H9 (cell line): ENCODE measurements at regions not wholly inside any gene's neighbourhood (a gene's known extent, or its start where the extent isn't known, plus 50 kb on each side); places are given as distances from the start of the nearest gene placed in this dataset.

ENCODE experiments used
- DNase-seq: peaks from one replicate; pipeline ENCODE4 v3.0.0-alpha.2; 2017
- H2AFZ ChIP-seq: one replicate; pipeline ENCODE4 v1.6.1; 2013; ENCODE audit warnings: mild to moderate bottlenecking, low read length, control low read depth, moderate library complexity
- H2AK5ac ChIP-seq: 2 replicates; pipeline ENCODE4 v1.6.1; 2013; ENCODE audit warnings: low read length, control low read depth, mixed read lengths; ENCODE audit not compliant: insufficient read length
- H2BK120ac ChIP-seq: one replicate; pipeline ENCODE4 v1.6.1; 2013; ENCODE audit warnings: low read depth, mild to moderate bottlenecking, low read length, control low read depth, inconsistent platforms; ENCODE audit not compliant: poor library complexity, severe bottlenecking
- H2BK12ac ChIP-seq: 2 replicates; pipeline ENCODE4 v1.6.1; 2013; ENCODE audit warnings: low read length, control low read depth, mixed read lengths, low read depth; ENCODE audit not compliant: insufficient read length
- H2BK15ac ChIP-seq: 2 replicates; pipeline ENCODE4 v1.6.1; 2013; ENCODE audit warnings: low read depth, low read length, control low read depth
- H2BK20ac ChIP-seq: one replicate; pipeline ENCODE4 v1.6.1; 2013; ENCODE audit warnings: low read depth, mild to moderate bottlenecking, low read length, control low read depth, inconsistent platforms; ENCODE audit not compliant: poor library complexity, severe bottlenecking
- H2BK5ac ChIP-seq: 2 replicates; pipeline ENCODE4 v1.6.1; 2013; ENCODE audit warnings: low read length, control low read depth, mixed read lengths; ENCODE audit not compliant: insufficient read length
- H3K14ac ChIP-seq: 2 replicates; pipeline ENCODE4 v1.6.1; 2013; ENCODE audit warnings: low read length, control low read depth; ENCODE audit not compliant: insufficient read depth
- H3K18ac ChIP-seq: 2 replicates; pipeline ENCODE4 v1.6.1; 2013; ENCODE audit warnings: low read depth, mild to moderate bottlenecking, mixed read lengths, low read length, control low read depth; ENCODE audit not compliant: insufficient read length
- H3K23ac ChIP-seq: 2 replicates; pipeline ENCODE4 v1.6.1; 2013; ENCODE audit warnings: low read length, control low read depth, mixed read lengths, low read depth; ENCODE audit not compliant: insufficient read length
- H3K23me2 ChIP-seq: 2 replicates; pipeline ENCODE4 v1.6.1; 2013; ENCODE audit warnings: low read depth, mild to moderate bottlenecking, mixed read lengths, low read length, control low read depth; ENCODE audit not compliant: insufficient read length, poor library complexity, severe bottlenecking
- H3K27ac ChIP-seq: 2 replicates; pipeline ENCODE4 v1.5.1; 2013; ENCODE audit warnings: low read length, control low read depth, mixed read lengths, low read depth; ENCODE audit not compliant: insufficient read length
- H3K27me3 ChIP-seq: 2 replicates; pipeline ENCODE4 v1.6.1; 2013; ENCODE audit warnings: low read length, control low read depth, inconsistent platforms; ENCODE audit not compliant: insufficient read depth
- H3K4ac ChIP-seq: 2 replicates; pipeline ENCODE4 v1.6.1; 2013; ENCODE audit warnings: low read depth, mild to moderate bottlenecking, control low read depth, inconsistent platforms, low read length, moderate library complexity
- H3K4me1 ChIP-seq: 2 replicates; pipeline ENCODE4 v1.6.1; 2013; ENCODE audit warnings: low read length, control low read depth, inconsistent platforms; ENCODE audit not compliant: insufficient read depth
- H3K4me2 ChIP-seq: 2 replicates; pipeline ENCODE4 v1.6.1; 2013; ENCODE audit warnings: low read length, control low read depth, mixed read lengths; ENCODE audit not compliant: insufficient read length, insufficient read depth
- H3K56ac ChIP-seq: 2 replicates; pipeline ENCODE4 v1.6.1; 2013; ENCODE audit warnings: low read depth, mild to moderate bottlenecking, mixed read lengths, low read length, control low read depth; ENCODE audit not compliant: insufficient read length
- H3K79me1 ChIP-seq: 2 replicates; pipeline ENCODE4 v1.6.1; 2013; ENCODE audit warnings: low read depth, mild to moderate bottlenecking, moderate library complexity, low read length, control low read depth, inconsistent platforms; ENCODE audit not compliant: insufficient read depth, poor library complexity, severe bottlenecking
- H3K79me2 ChIP-seq: 2 replicates; pipeline ENCODE4 v1.6.1; 2013; ENCODE audit warnings: low read length, control low read depth, inconsistent platforms; ENCODE audit not compliant: insufficient read depth
- H3K9ac ChIP-seq: 2 replicates; pipeline ENCODE4 v1.6.1; 2013; ENCODE audit warnings: low read length, control low read depth, mixed read lengths; ENCODE audit not compliant: insufficient read length; ENCODE audit errors: extremely low read depth
- H3K9me3 ChIP-seq: one replicate; pipeline ENCODE4 v1.6.1; 2013; ENCODE audit warnings: low read depth, low read length, inconsistent platforms; ENCODE audit not compliant: control insufficient read depth
- H3T11ph ChIP-seq: one replicate; pipeline ENCODE4 v1.6.1; 2013; ENCODE audit warnings: mild to moderate bottlenecking, low read length, control low read depth, inconsistent platforms
- H4K20me1 ChIP-seq: one replicate; pipeline ENCODE4 v1.6.1; 2013; ENCODE audit not compliant: control insufficient read depth, insufficient read length, insufficient read depth
- H4K5ac ChIP-seq: 2 replicates; pipeline ENCODE4 v1.6.1; 2013; ENCODE audit warnings: low read depth, mild to moderate bottlenecking, mixed read lengths, low read length, control low read depth; ENCODE audit not compliant: insufficient read length
- H4K8ac ChIP-seq: replicated peaks from 2 replicates; pipeline ENCODE4 v1.6.1; 2013; ENCODE audit warnings: low read length, control low read depth, mixed read lengths, low read depth; ENCODE audit not compliant: insufficient read length
- H4K91ac ChIP-seq: 2 replicates; pipeline ENCODE4 v1.6.1; 2013; ENCODE audit warnings: low read depth, mild to moderate bottlenecking, moderate library complexity, mixed read lengths, low read length, control low read depth; ENCODE audit not compliant: insufficient read length
- H3K27ac Mint-ChIP-seq, 3 experiments: 2 replicates in 2 of 3; 3 replicates in 1 of 3; pipeline ENCODE4 v1.8.0; 2020 to 2021; ENCODE audit warnings: mixed read lengths in 3 of 3, mild to moderate bottlenecking in 1 of 3, moderate library complexity in 1 of 3
- H3K27me3 Mint-ChIP-seq: 2 replicates; pipeline ENCODE4 v1.8.0; 2021; ENCODE audit warnings: low read depth, mild to moderate bottlenecking, moderate library complexity, mixed read lengths
- H3K36me3 Mint-ChIP-seq, 3 experiments: 2 replicates in 2 of 3; 3 replicates in 1 of 3; pipeline ENCODE4 v1.8.0; 2020 to 2021; ENCODE audit warnings: low read depth in 3 of 3, mixed read lengths in 3 of 3; ENCODE audit not compliant: insufficient read depth in 1 of 3
- H3K4me1 Mint-ChIP-seq, 2 experiments: 2 replicates each; pipeline ENCODE4 v1.8.0; 2020; ENCODE audit warnings: mixed read lengths in 2 of 2
- H3K4me3 Mint-ChIP-seq, 2 experiments: 2 replicates in 1 of 2; 3 replicates in 1 of 2; pipeline ENCODE4 v1.8.0; 2020 to 2021; ENCODE audit warnings: mild to moderate bottlenecking in 2 of 2, mixed read lengths in 2 of 2, moderate library complexity in 1 of 2
- H3K9me3 Mint-ChIP-seq, 2 experiments: 2 replicates in 1 of 2; 3 replicates in 1 of 2; pipeline ENCODE4 v1.8.0; 2020; ENCODE audit warnings: mild to moderate bottlenecking in 2 of 2, mixed read lengths in 2 of 2, moderate library complexity in 1 of 2
- CTCF ChIP-seq: fragments of 200-600 bp; sonication (generic); conservative IDR thresholded peaks from 3 replicates; pipeline ENCODE4 v1.8.0; 2021; ENCODE audit warnings: antibody characterized with exemption, mild to moderate bottlenecking
- WGBS: extraction: QIAGEN DNeasy Blood & Tissue Kit; methylation state at CpG from one replicate; pipeline ENCODE4 v1.1.7; 2013; ENCODE audit warnings: missing lambda C conversion rate, low lambda C conversion rate, mixed read lengths; ENCODE audit not compliant: insufficient read length; ENCODE audit errors: extremely low coverage; 5-methylcytosine and 5-hydroxymethylcytosine counted together

- H3K18ac ChIP-seq = no peak overlapping the region
- no peak overlapping the region for H3K14ac ChIP-seq
- no peak overlapping the region for H2AK5ac ChIP-seq
- no peaks in the 10 kb centered on the region for H3K4me1 Mint-ChIP-seq
- no peak overlapping the region for H3K4me3 Mint-ChIP-seq
- H2BK120ac ChIP-seq = no peak overlapping the region
- H3K4me2 ChIP-seq = no peak overlapping the region
- H4K91ac ChIP-seq = no peak overlapping the region
- H2BK20ac ChIP-seq = no peak overlapping the region
- no peak overlapping the region for H3K56ac ChIP-seq
- H3K27me3 ChIP-seq = peaks cover 2% of the 10 kb centered on the region; the same call in 1 of the 2 replicates
- TF ChIP-seq CTCF = no peak
- H3K79me1 ChIP-seq = no peaks in the 10 kb centered on the region
- H3K23me2 ChIP-seq = no peaks in the 10 kb centered on the region
- H3K36me3 Mint-ChIP-seq = no peaks in the 10 kb centered on the region
- no peak overlapping the region for H3K9ac ChIP-seq
- DNase-seq = no peak
- no peak overlapping the region for H4K5ac ChIP-seq
- no peak overlapping the region for H2BK15ac ChIP-seq
- no CpG with 5 or more reads among the region's 2 CpGs for WGBS
- no peaks in the 10 kb centered on the region for H3K79me2 ChIP-seq
- H3K9me3 Mint-ChIP-seq = no peaks in the 10 kb centered on the region
- H2BK12ac ChIP-seq = no peak overlapping the region
- no peak overlapping the region for H2AFZ ChIP-seq
- H3K4me1 ChIP-seq = no peaks in the 10 kb centered on the region
- H3K27ac Mint-ChIP-seq = no peak overlapping the region
- peaks cover 89% of the 10 kb centered on the region for H3K27me3 Mint-ChIP-seq
- H3T11ph ChIP-seq = no peak overlapping the region
- no peaks in the 10 kb centered on the region for H4K20me1 ChIP-seq
- no peak overlapping the region for H3K23ac ChIP-seq
- H3K9me3 ChIP-seq = no peaks in the 10 kb centered on the region
- no peak overlapping the region for H4K8ac ChIP-seq
- no peak overlapping the region for H3K4ac ChIP-seq
- H2BK5ac ChIP-seq = no peak overlapping the region
- no peak overlapping the region for H3K27ac ChIP-seq
Measured at GRCh38 chr22:23008896-23009295, 61.4 kb upstream of the GNAZ start.
